K562 (cell line): ENCODE measurements at regions not wholly inside any gene's neighbourhood (a gene's known extent, or its start where the extent isn't known, plus 50 kb on each side); places are given as distances from the start of the nearest gene placed in this dataset.

Experiments used
- ATAC-seq: fragments of 200-7000 bp; cut with Tn5 transposase; 3 replicates; pipeline ENCODE4 v1.9.1; 2020; ENCODE audit warnings: moderate library complexity
- BruUV-seq: library from RNA; stranded (reverse); fragments of 400-500 nt; replicated peaks from 2 replicates; lab custom pipeline; 2021; lab: Mats Ljungman, UMichigan
- CTCF ChIA-PET: fragments of 300-600 bp; formaldehyde crosslinking; extraction: SDS; loops from one replicate; lab custom pipeline; 2021; ENCODE audit warnings: low intra/inter-chr PET ratio; lab: Yijun Ruan, JAX
- POLR2A ChIA-PET: fragments of 300-600, 350-650 bp; sonication (Branson Sonifier 250); formaldehyde crosslinking; extraction: SDS; loops from one replicate; lab custom pipeline; 2021; ENCODE audit warnings: antibody characterized with exemption, inconsistent platforms; lab: Yijun Ruan, JAX
- DNase-seq, 4 experiments: peaks; one replicate each; pipeline versions ENCODE4 v3.0.0 to v3.0.0-alpha.2; 2011 to 2018; ENCODE audit warnings: low spot score in 3 of 4, mixed read lengths in 3 of 4; ENCODE audit errors: extremely low read depth in 1 of 4
- FAIRE-seq: peaks from 2 replicates; lab custom pipeline; 2011; peaks lifted over from hg19 to GRCh38; lab: Jason Lieb, UNC
- H2AFZ ChIP-seq: 2 replicates; pipeline ENCODE4 v1.6.0; 2011; ENCODE audit warnings: low read depth, low read length, control low read depth, inconsistent platforms
- H3K27ac ChIP-seq: fragments of 200-600 bp; 3 replicates; pipeline ENCODE4 v1.8.0; 2011; ENCODE audit warnings: low read depth, mild to moderate bottlenecking, control low read depth, inconsistent platforms, low read length, moderate library complexity, mixed read lengths; ENCODE audit errors: extremely low read depth
- H3K27me3 ChIP-seq, 2 experiments: fragments of 300-600 bp in 1 of 2; 2 replicates in 1 of 2; 3 replicates in 1 of 2; pipeline versions ENCODE4 v1.6.0 to v1.8.0; 2011; ENCODE audit warnings: inconsistent platforms in 2 of 2, low read length in 2 of 2, mild to moderate bottlenecking in 1 of 2, mixed read lengths in 1 of 2, moderate library complexity in 1 of 2; ENCODE audit not compliant: control insufficient read depth in 2 of 2, insufficient read depth in 2 of 2
- H3K36me3 ChIP-seq: fragments of 300-600 bp; 3 replicates; pipeline ENCODE4 v1.8.0; 2011; ENCODE audit warnings: mild to moderate bottlenecking, low read length, inconsistent platforms; ENCODE audit not compliant: control insufficient read depth, insufficient read depth
- H3K4me1 ChIP-seq, 2 experiments: fragments of 200-600 bp in 1 of 2; replicated peaks in 1 of 2; 2 replicates in 1 of 2; 3 replicates in 1 of 2; pipeline versions ENCODE4 v1.5.1 to v1.8.0; 2011; ENCODE audit warnings: inconsistent platforms in 2 of 2, low read length in 2 of 2, mild to moderate bottlenecking in 1 of 2, mixed read lengths in 1 of 2, moderate library complexity in 1 of 2; ENCODE audit not compliant: control insufficient read depth in 2 of 2, insufficient read depth in 2 of 2
- H3K4me2 ChIP-seq: 2 replicates; pipeline ENCODE4 v1.6.1; 2011; ENCODE audit warnings: low read length, control low read depth, inconsistent platforms, mixed read lengths; ENCODE audit not compliant: insufficient read depth
- H3K4me3 ChIP-seq: fragments of 200-600 bp; sonication (generic), shearing (Covaris generic); 2 replicates; pipeline ENCODE4 v1.5.1; 2016; ENCODE audit warnings: control low read depth, inconsistent platforms
- H3K79me2 ChIP-seq: fragments of 200-600 bp; 3 replicates; pipeline ENCODE4 v1.8.0; 2011; ENCODE audit warnings: low read length, inconsistent platforms; ENCODE audit not compliant: control insufficient read depth, insufficient read depth
- H3K9ac ChIP-seq, 2 experiments: 2 replicates each; pipeline versions ENCODE4 v1.6.0 to v1.6.1; 2011; ENCODE audit warnings: low read depth in 2 of 2, low read length in 2 of 2, control low read depth in 1 of 2, inconsistent platforms in 1 of 2, mild to moderate bottlenecking in 1 of 2, mixed read lengths in 1 of 2; ENCODE audit not compliant: insufficient read depth in 1 of 2
- H3K9me1 ChIP-seq: one replicate; pipeline ENCODE4 v1.6.0; 2011; ENCODE audit warnings: inconsistent platforms, mild to moderate bottlenecking, low read length, moderate library complexity; ENCODE audit not compliant: control insufficient read depth, insufficient read depth
- H3K9me3 ChIP-seq: replicated peaks from 2 replicates; pipeline ENCODE4 v1.5.1; 2011; ENCODE audit warnings: low read depth, low read length, inconsistent platforms; ENCODE audit not compliant: control insufficient read depth, insufficient read depth
- H4K20me1 ChIP-seq: replicated peaks from 2 replicates; pipeline ENCODE4 v1.6.1; 2011; ENCODE audit warnings: low read length, inconsistent platforms, mixed read lengths; ENCODE audit not compliant: control insufficient read depth, insufficient read depth
- CBX2 ChIP-seq: fragments of 200-600 bp; sonication (generic); IDR thresholded peaks from one replicate; pipeline ENCODE4 v1.6.1; 2012; ENCODE audit warnings: mild to moderate bottlenecking, low read length, inconsistent platforms; ENCODE audit not compliant: insufficient read depth, poor library complexity, severe bottlenecking
- CBX3 ChIP-seq, 2 experiments: IDR thresholded peaks; 1 replicate in 1 of 2; 2 replicates in 1 of 2; pipeline ENCODE4 v1.6.1; 2012; ENCODE audit warnings: inconsistent platforms in 2 of 2, low read length in 2 of 2, borderline replicate concordance in 1 of 2, control low read depth in 1 of 2
- CHCHD3 ChIP-seq: fragments of 250-450 bp; sonication (Bioruptor Pico); IDR thresholded peaks from 2 replicates; pipeline ENCODE4 v2.1.2; 2022; ENCODE audit warnings: mild to moderate bottlenecking
- DNMT1 ChIP-seq: fragments of 450-650 bp; IDR thresholded peaks from 2 replicates; pipeline ENCODE4 v1.6.1; 2016; ENCODE audit warnings: antibody characterized with exemption, mild to moderate bottlenecking
- EHMT2 ChIP-seq: fragments of 450-650 bp; IDR thresholded peaks from 2 replicates; pipeline ENCODE4 v1.6.1; 2018; ENCODE audit warnings: antibody characterized with exemption
- GABPA ChIP-seq: fragments of 200-800 bp; sonication (Bioruptor generic); conservative IDR thresholded peaks from 2 replicates; pipeline ENCODE4 v1.6.1; 2016; ENCODE audit warnings: low read depth, missing genetic modification characterization, missing compliant biosample characterization
- KLF13 ChIP-seq: fragments of 450-650 bp; IDR thresholded peaks from 2 replicates; pipeline ENCODE4 v1.6.1; 2016; ENCODE audit warnings: missing genetic modification characterization, low read depth, mild to moderate bottlenecking, missing compliant biosample characterization, moderate library complexity, borderline replicate concordance
- MTA2 ChIP-seq: fragments of 450-650 bp; IDR thresholded peaks from 2 replicates; pipeline ENCODE4 v1.6.1; 2016; ENCODE audit warnings: low read depth
- NRF1 ChIP-seq, 2 experiments: fragments of 450-650 bp; IDR thresholded peaks in 1 of 2; conservative IDR thresholded peaks in 1 of 2; 2 replicates each; pipeline ENCODE4 v1.6.1; 2014; ENCODE audit warnings: mild to moderate bottlenecking in 2 of 2
- PCBP2 ChIP-seq: fragments of 200-400 bp; formaldehyde crosslinking; IDR thresholded peaks from 2 replicates; pipeline ENCODE4 v1.6.1; 2018; ENCODE audit warnings: low read length, low read depth, mild to moderate bottlenecking, moderate library complexity; ENCODE audit not compliant: poor library complexity, severe bottlenecking
- PHF21A ChIP-seq: fragments of 450-650 bp; IDR thresholded peaks from 2 replicates; pipeline ENCODE4 v1.6.1; 2017; ENCODE audit warnings: low read depth, borderline replicate concordance
- RBM39 ChIP-seq: fragments of 200-400 bp; formaldehyde crosslinking; optimal IDR thresholded peaks from 2 replicates; pipeline ENCODE3; 2018; ENCODE audit warnings: low read depth, low read length
- SMARCE1 ChIP-seq: fragments of 450-650 bp; IDR thresholded peaks from 2 replicates; pipeline ENCODE4 v1.7.1; 2016; ENCODE audit warnings: mild to moderate bottlenecking
- TEAD4 ChIP-seq, 2 experiments: sonication (generic) in 1 of 2; formaldehyde crosslinking in 1 of 2; IDR thresholded peaks; 2 replicates each; pipeline versions ENCODE4 v1.6.1 to v1.8.0; 2012 to 2022; ENCODE audit warnings: borderline replicate concordance in 1 of 2, inconsistent platforms in 1 of 2, low read length in 1 of 2, mild to moderate bottlenecking in 1 of 2, missing genetic modification reagents in 1 of 2
- ZBTB8A ChIP-seq: fragments of 450-650 bp; IDR thresholded peaks from 2 replicates; pipeline ENCODE4 v1.6.1; 2018; ENCODE audit warnings: mild to moderate bottlenecking, moderate library complexity; ENCODE audit not compliant: partially characterized antibody
- ZNF830 ChIP-seq: fragments of 250-450 bp; sonication (Bioruptor Pico); IDR thresholded peaks from 2 replicates; pipeline ENCODE4 v1.5.0; 2021; ENCODE audit warnings: mild to moderate bottlenecking
- WGBS: fragments of 100-300 bp; shearing (Covaris generic); methylation state at CpG from one replicate; pipeline ENCODE4 v1.1.6; 2016; ENCODE audit warnings: low coverage, mixed read lengths; ENCODE audit not compliant: insufficient coverage; ENCODE audit errors: missing lambda C conversion rate; 5-methylcytosine and 5-hydroxymethylcytosine counted together
- in situ Hi-C: fragments of 300-500 bp; cut with MboI; formaldehyde crosslinking; loops from 4 replicates; pipeline ENCODE4 v1.15.0; 2018; ENCODE audit warnings: inconsistent platforms, mixed read lengths
- intact Hi-C: fragments of 100-400 bp; cut with micrococcal nuclease; formaldehyde crosslinking; loops from 2 replicates; pipeline ENCODE4 v1.14.2; 2022
- TF ChIP-seq, protein P1 (sequence below): fragments of 450-650 bp; IDR thresholded peaks from 2 replicates; pipeline ENCODE4 v1.7.0; 2016; ENCODE audit warnings: borderline replicate concordance
- TF ChIP-seq, protein P2 (sequence below): fragments of 450-650 bp; formaldehyde crosslinking; IDR thresholded peaks from 2 replicates; pipeline ENCODE4 v1.4.0; 2020; ENCODE audit warnings: mild to moderate bottlenecking, moderate library complexity

DNA sequence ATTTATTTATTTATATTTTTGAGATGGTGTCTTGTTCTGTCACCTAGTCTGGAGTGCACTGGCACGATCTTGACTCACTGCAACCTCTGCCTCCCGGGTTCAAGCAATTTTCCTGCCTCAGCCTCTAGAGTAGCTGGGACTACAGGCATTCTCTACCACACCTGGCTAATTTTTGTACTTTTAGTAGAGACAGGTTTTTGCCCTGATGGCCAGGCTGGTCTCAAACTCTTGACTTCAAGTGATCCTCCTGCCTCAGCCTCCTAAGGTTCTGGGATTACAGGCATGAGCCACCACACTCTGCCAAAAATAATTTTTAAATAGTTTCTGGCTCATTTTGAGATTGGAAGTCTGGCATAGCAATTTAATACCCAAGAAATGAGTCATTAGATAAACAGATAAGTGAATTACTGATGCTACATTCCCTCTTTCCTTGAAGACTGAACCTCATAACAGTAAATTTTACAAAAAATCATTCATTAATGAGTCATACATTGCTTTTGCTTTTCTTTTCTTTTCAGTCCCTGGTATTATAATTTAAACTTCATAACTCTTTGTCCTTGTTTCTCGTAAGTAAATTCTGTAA, 881.6 kb upstream of the PIK3C3 start:
- Histone ChIP-seq H3K27me3 (no peaks in the 10 kb centered on the region), H3K9ac (no peak overlapping the region), H3K4me3 (no peak overlapping the region), H3K4me2 (no peak overlapping the region), H3K4me1 (no peaks in the 10 kb centered on the region), H4K20me1 (no peaks in the 10 kb centered on the region), H3K9me1 (no peaks in the 10 kb centered on the region), H2AFZ (no peak overlapping the region), H3K9me3 (no peaks in the 10 kb centered on the region; the same call in 1 of the 2 replicates), H3K36me3 (no peaks in the 10 kb centered on the region), H3K27ac (no peak overlapping the region), H3K79me2 (no peaks in the 10 kb centered on the region)
- TF ChIP-seq MTA2 (no peak), SMARCE1 (no peak), EHMT2 (no peak), PCBP2 (no peak), PHF21A (no peak), ZNF830 (CRISPR knock-in tag) (no peak), CBX2 (no peak), NRF1 (conservative IDR thresholded peaks at IDR 0.05 in 1 of 2, IDR thresholded peaks at IDR 0.05 in 1 of 2) (no peak), DNMT1 (no peak), CBX3 (IDR thresholded peaks at IDR 0.05; ENCODE audit: borderline replicate concordance in 1 of 2, low read length in 2 of 2) (no peak), ZBTB8A (no peak), KLF13 (tag) (no peak), RBM39 (no peak), CHCHD3 (no peak), TEAD4 (IDR thresholded peaks at IDR 0.05; ENCODE audit: low read length) (no peak), TEAD4 (CRISPR knock-in tag; IDR thresholded peaks at IDR 0.05; ENCODE audit: borderline replicate concordance) (no peak), GABPA (tag) (no peak)
- TF ChIP-seq, protein P1, sequence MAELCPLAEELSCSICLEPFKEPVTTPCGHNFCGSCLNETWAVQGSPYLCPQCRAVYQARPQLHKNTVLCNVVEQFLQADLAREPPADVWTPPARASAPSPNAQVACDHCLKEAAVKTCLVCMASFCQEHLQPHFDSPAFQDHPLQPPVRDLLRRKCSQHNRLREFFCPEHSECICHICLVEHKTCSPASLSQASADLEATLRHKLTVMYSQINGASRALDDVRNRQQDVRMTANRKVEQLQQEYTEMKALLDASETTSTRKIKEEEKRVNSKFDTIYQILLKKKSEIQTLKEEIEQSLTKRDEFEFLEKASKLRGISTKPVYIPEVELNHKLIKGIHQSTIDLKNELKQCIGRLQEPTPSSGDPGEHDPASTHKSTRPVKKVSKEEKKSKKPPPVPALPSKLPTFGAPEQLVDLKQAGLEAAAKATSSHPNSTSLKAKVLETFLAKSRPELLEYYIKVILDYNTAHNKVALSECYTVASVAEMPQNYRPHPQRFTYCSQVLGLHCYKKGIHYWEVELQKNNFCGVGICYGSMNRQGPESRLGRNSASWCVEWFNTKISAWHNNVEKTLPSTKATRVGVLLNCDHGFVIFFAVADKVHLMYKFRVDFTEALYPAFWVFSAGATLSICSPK, result no peak
- TF ChIP-seq, protein P2, sequence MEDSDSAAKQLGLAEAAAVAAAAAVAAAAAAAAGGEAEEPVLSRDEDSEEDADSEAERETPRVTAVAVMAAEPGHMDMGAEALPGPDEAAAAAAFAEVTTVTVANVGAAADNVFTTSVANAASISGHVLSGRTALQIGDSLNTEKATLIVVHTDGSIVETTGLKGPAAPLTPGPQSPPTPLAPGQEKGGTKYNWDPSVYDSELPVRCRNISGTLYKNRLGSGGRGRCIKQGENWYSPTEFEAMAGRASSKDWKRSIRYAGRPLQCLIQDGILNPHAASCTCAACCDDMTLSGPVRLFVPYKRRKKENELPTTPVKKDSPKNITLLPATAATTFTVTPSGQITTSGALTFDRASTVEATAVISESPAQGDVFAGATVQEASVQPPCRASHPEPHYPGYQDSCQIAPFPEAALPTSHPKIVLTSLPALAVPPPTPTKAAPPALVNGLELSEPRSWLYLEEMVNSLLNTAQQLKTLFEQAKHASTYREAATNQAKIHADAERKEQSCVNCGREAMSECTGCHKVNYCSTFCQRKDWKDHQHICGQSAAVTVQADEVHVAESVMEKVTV, result no peak
- DNase-seq, result no peak
- CTCF ChIA-PET, result no interaction called here
- FAIRE-seq, result no peak
- intact Hi-C loops, result no loop called here
- ATAC-seq, result no peak
- POLR2A ChIA-PET, result no interaction called here
- no TSS peak for BruUV-seq
- WGBS, result 0% methylated on average over 3 of the region's 3 CpGs
- in situ Hi-C loops, result no loop called here
